ENCODE measurements at regions not wholly inside any gene's neighbourhood (a gene's known extent, or its start where the extent isn't known, plus 50 kb on each side); places are given as distances from the start of the nearest gene placed in this dataset.
A peak's percentile ranks its signal among the peaks of the same experiment; 100 is the strongest.
"Not testable (repeated sequence)": the region's sequence is repeated elsewhere in the genome, so short reads cannot be mapped to it uniquely, and the experiment has no call there.

GRCh38 chr20:2203436-2203835 is 92.4 kb upstream of the TGM3 start:
- DNase-seq (ENCODE audit: low spot score): no peak

GRCh38 chr20:2204021-2204420 is 91.8 kb upstream of the TGM3 start:
- DNase-seq (ENCODE audit: low spot score): no peak

GRCh38 chr20:2206957-2207769 is 88.6 kb upstream of the TGM3 start:
- DNase-seq (ENCODE audit: low spot score): peak; percentile 90

- DNase-seq (ENCODE audit: low spot score): no peak
Measured at GRCh38 chr20:2207770-2208097, 88.1 kb upstream of the TGM3 start.

- no peak for DNase-seq (ENCODE audit: low spot score)
Measured at GRCh38 chr20:2208897-2209296, 86.9 kb upstream of the TGM3 start.

GRCh38 chr20:2210646-2211552 is 84.9 kb upstream of the TGM3 start:
- peak; percentile 34 for DNase-seq (ENCODE audit: low spot score)

- DNase-seq (ENCODE audit: low spot score): no peak
Measured at GRCh38 chr20:2212456-2213015, 83.3 kb upstream of the TGM3 start.

- no peak for DNase-seq (ENCODE audit: low spot score)
Measured at GRCh38 chr20:2213401-2213800, 82.4 kb upstream of the TGM3 start.

- no peak for DNase-seq (ENCODE audit: low spot score)
Measured at GRCh38 chr20:2217857-2218539, 77.8 kb upstream of the TGM3 start.

GRCh38 chr20:2219481-2220006 is 76.3 kb upstream of the TGM3 start:
- DNase-seq (ENCODE audit: low spot score): no peak

- no peak for DNase-seq (ENCODE audit: low spot score)
Measured at GRCh38 chr20:2220298-2220697, 75.5 kb upstream of the TGM3 start.

- DNase-seq (ENCODE audit: low spot score): no peak
Measured at GRCh38 chr20:2221921-2222320, 73.9 kb upstream of the TGM3 start.

- no peak for DNase-seq (ENCODE audit: low spot score)
Measured at GRCh38 chr20:2223558-2224367, 72.0 kb upstream of the TGM3 start.

GRCh38 chr20:2224368-2224639 is 71.5 kb upstream of the TGM3 start:
- no peak for DNase-seq (ENCODE audit: low spot score)

- not testable (repeated sequence) for DNase-seq (ENCODE audit: low spot score)
Measured at GRCh38 chr20:2227285-2227684, 68.5 kb upstream of the TGM3 start.

- no peak for DNase-seq (ENCODE audit: low spot score)
Measured at GRCh38 chr20:2227861-2228260, 67.9 kb upstream of the TGM3 start.

GRCh38 chr20:2228926-2229325 is 66.9 kb upstream of the TGM3 start:
- no peak for DNase-seq (ENCODE audit: low spot score)

GRCh38 chr20:2230726-2231488 is 64.9 kb upstream of the TGM3 start:
- DNase-seq (ENCODE audit: low spot score): no peak

GRCh38 chr20:2231701-2232100 is 64.1 kb upstream of the TGM3 start:
- DNase-seq (ENCODE audit: low spot score): no peak

- DNase-seq (ENCODE audit: low spot score): no peak
Measured at GRCh38 chr20:2234598-2235191, 61.1 kb upstream of the TGM3 start.
